Loucy (cell line): ENCODE measurements at regions not wholly inside any gene's neighbourhood (a gene's known extent, or its start where the extent isn't known, plus 50 kb on each side); places are given as distances from the start of the nearest gene placed in this dataset.

ENCODE experiments used
- H2AFZ ChIP-seq: fragments of 200-600 bp; sonication (generic); 2 replicates; pipeline ENCODE4 v1.6.0; 2016; ENCODE audit warnings: antibody characterized with exemption, mild to moderate bottlenecking, low read length, moderate library complexity
- H3F3A ChIP-seq: fragments of 200-600 bp; 2 replicates; pipeline ENCODE4 v1.6.0; 2016; ENCODE audit warnings: antibody characterized with exemption, low read depth, mild to moderate bottlenecking
- H3K27me3 ChIP-seq: fragments of 200-600 bp; sonication (generic); 2 replicates; pipeline ENCODE4 v1.6.1; 2014; ENCODE audit warnings: low read length, mild to moderate bottlenecking; ENCODE audit not compliant: insufficient read depth, poor library complexity, severe bottlenecking
- H3K36me3 ChIP-seq: fragments of 200-600 bp; sonication (generic); 2 replicates; pipeline ENCODE4 v1.6.1; 2016; ENCODE audit warnings: low read length; ENCODE audit not compliant: insufficient read depth
- H3K4me1 ChIP-seq: fragments of 200-600 bp; sonication (generic); 2 replicates; pipeline ENCODE4 v1.5.1; 2014; ENCODE audit warnings: low read length, mild to moderate bottlenecking; ENCODE audit not compliant: insufficient read depth, poor library complexity, severe bottlenecking
- H3K4me2 ChIP-seq: fragments of 200-600 bp; sonication (generic); 2 replicates; pipeline ENCODE4 v1.6.0; 2014; ENCODE audit warnings: antibody characterized with exemption, low read length, low read depth, mild to moderate bottlenecking; ENCODE audit not compliant: poor library complexity, severe bottlenecking
- H3K4me3 ChIP-seq: fragments of 200-600 bp; sonication (generic); 2 replicates; pipeline ENCODE4 v1.5.1; 2014; ENCODE audit warnings: low read length, mild to moderate bottlenecking, mixed read lengths; ENCODE audit not compliant: poor library complexity, severe bottlenecking
- H3K79me2 ChIP-seq: fragments of 200-600 bp; sonication (generic); 2 replicates; pipeline ENCODE4 v1.6.1; 2014; ENCODE audit warnings: low read length; ENCODE audit not compliant: insufficient read depth
- H3K9ac ChIP-seq: fragments of 200-600 bp; sonication (generic); 2 replicates; pipeline ENCODE4 v1.6.0; 2014; ENCODE audit warnings: mild to moderate bottlenecking, low read depth, low read length, moderate library complexity; ENCODE audit not compliant: poor library complexity, severe bottlenecking
- H3K9me2 ChIP-seq: fragments of 200-600 bp; sonication (generic); replicated peaks from 2 replicates; pipeline ENCODE4 v1.6.1; 2016; ENCODE audit warnings: low read depth, low read length, mixed read lengths
- H3K9me3 ChIP-seq: fragments of 200-600 bp; sonication (generic); 2 replicates; pipeline ENCODE4 v1.6.1; 2014; ENCODE audit warnings: mild to moderate bottlenecking, antibody characterized with exemption, low read length, low read depth; ENCODE audit not compliant: insufficient read depth
- H4K20me1 ChIP-seq: fragments of 200-600 bp; sonication (generic); 2 replicates; pipeline ENCODE4 v1.6.0; 2014; ENCODE audit warnings: antibody characterized with exemption, low read length, mild to moderate bottlenecking; ENCODE audit not compliant: insufficient read depth, poor library complexity, severe bottlenecking
- CTCF ChIP-seq: fragments of 200-600 bp; sonication (generic); conservative IDR thresholded peaks from 2 replicates; pipeline ENCODE4 v1.5.1; 2014; ENCODE audit warnings: mild to moderate bottlenecking, antibody characterized with exemption, low read length
- EZH2phosphoT487 ChIP-seq: fragments of 200-600 bp; IDR thresholded peaks from 2 replicates; pipeline ENCODE4 v1.6.1; 2018; ENCODE audit warnings: antibody characterized with exemption, mild to moderate bottlenecking, moderate library complexity, borderline replicate concordance

GRCh38 chr1:57772580-57773195 is 348.8 kb upstream of the DAB1 start:
- no peak overlapping the region for H3K9ac ChIP-seq
- H3K36me3 ChIP-seq = no peaks in the 10 kb centered on the region
- no peak for TF ChIP-seq EZH2phosphoT487
- no peak for TF ChIP-seq CTCF
- no peak overlapping the region for H3K4me3 ChIP-seq
- H3K9me2 ChIP-seq = no peaks in the 10 kb centered on the region
- H3F3A ChIP-seq = no peaks in the 10 kb centered on the region
- H2AFZ ChIP-seq = no peak overlapping the region
- H3K27me3 ChIP-seq = no peaks in the 10 kb centered on the region
- no peaks in the 10 kb centered on the region for H3K79me2 ChIP-seq
- no peaks in the 10 kb centered on the region for H4K20me1 ChIP-seq
- peaks cover 23% of the 10 kb centered on the region for H3K4me1 ChIP-seq
- H3K4me2 ChIP-seq = peak overlapping the region; percentile 52
- H3K9me3 ChIP-seq = no peaks in the 10 kb centered on the region

GRCh38 chr1:57770772-57771171 is 346.9 kb upstream of the DAB1 start:
- H3K4me1 ChIP-seq = peaks cover 23% of the 10 kb centered on the region
- H3K79me2 ChIP-seq = no peaks in the 10 kb centered on the region
- TF ChIP-seq CTCF (peak; percentile 63), EZH2phosphoT487 (no peak)
- no peaks in the 10 kb centered on the region for H3K9me3 ChIP-seq
- H3F3A ChIP-seq = no peaks in the 10 kb centered on the region
- H3K9ac ChIP-seq = no peak overlapping the region
- no peaks in the 10 kb centered on the region for H3K9me2 ChIP-seq
- no peak overlapping the region for H2AFZ ChIP-seq
- no peaks in the 10 kb centered on the region for H3K36me3 ChIP-seq
- no peaks in the 10 kb centered on the region for H3K27me3 ChIP-seq
- no peaks in the 10 kb centered on the region for H4K20me1 ChIP-seq
- no peak overlapping the region for H3K4me2 ChIP-seq
- no peak overlapping the region for H3K4me3 ChIP-seq

GRCh38 chr1:57770236-57770635 is 346.4 kb upstream of the DAB1 start:
- H3K9ac ChIP-seq = no peak overlapping the region

More at GRCh38 chr1:57770236-57770635, 346.4 kb upstream of the DAB1 start:
- Histone ChIP-seq H3K27me3 (no peaks in the 10 kb centered on the region), H3F3A (no peaks in the 10 kb centered on the region), H3K4me3 (no peak overlapping the region), H3K4me1 (peaks cover 23% of the 10 kb centered on the region), H3K9me3 (no peaks in the 10 kb centered on the region), H3K4me2 (no peak overlapping the region), H2AFZ (no peak overlapping the region), H3K36me3 (no peaks in the 10 kb centered on the region), H3K9me2 (no peaks in the 10 kb centered on the region), H4K20me1 (no peaks in the 10 kb centered on the region), H3K79me2 (no peaks in the 10 kb centered on the region)
- TF ChIP-seq CTCF (no peak), EZH2phosphoT487 (no peak)
